SK-N-SH (cell line): ENCODE measurements at regions not wholly inside any gene's neighbourhood (a gene's known extent, or its start where the extent isn't known, plus 50 kb on each side); places are given as distances from the start of the nearest gene placed in this dataset.

Source experiments
- CTCF ChIA-PET: fragments of 300-600, 350-600 bp; formaldehyde crosslinking; extraction: SDS; loops from one replicate; lab custom pipeline; 2021; lab: Yijun Ruan, JAX
- POLR2A ChIA-PET: fragments of 350-600 bp; sonication (Branson Sonifier 250); formaldehyde crosslinking; extraction: SDS; loops from one replicate; lab custom pipeline; 2020; ENCODE audit warnings: antibody characterized with exemption, inconsistent platforms; lab: Yijun Ruan, JAX
- DNase-seq: peaks from one replicate; pipeline ENCODE4 v3.0.0; 2012
- H2AFZ ChIP-seq: fragments of 200-600 bp; sonication (generic); 2 replicates; pipeline ENCODE4 v1.8.1; 2016; ENCODE audit warnings: antibody characterized with exemption, mild to moderate bottlenecking, low read depth
- H3F3A ChIP-seq: fragments of 200-600 bp; sonication (generic); replicated peaks from 2 replicates; pipeline ENCODE3; 2016; ENCODE audit warnings: antibody characterized with exemption, mild to moderate bottlenecking; ENCODE audit not compliant: insufficient read depth
- H3K27ac ChIP-seq, 2 experiments: fragments of 200-500 bp in 1 of 2; fragments of 200-600 bp in 1 of 2; sonication (Bioruptor generic) in 1 of 2; sonication (generic), shearing (Covaris generic) in 1 of 2; 2 replicates each; pipeline versions ENCODE4 v1.5.1 to v1.6.1; 2014 to 2016; ENCODE audit warnings: low read depth in 2 of 2, inconsistent platforms in 1 of 2, low read length in 1 of 2, mild to moderate bottlenecking in 1 of 2, mixed read lengths in 1 of 2
- H3K27me3 ChIP-seq: fragments of 200-600 bp; sonication (generic), shearing (Covaris generic); 2 replicates; pipeline ENCODE4 v1.6.1; 2016; ENCODE audit warnings: mixed run types; ENCODE audit not compliant: insufficient read depth
- H3K36me3 ChIP-seq, 2 experiments: fragments of 200-500 bp in 1 of 2; fragments of 200-600 bp in 1 of 2; sonication (Bioruptor generic) in 1 of 2; sonication (generic) in 1 of 2; replicated peaks in 1 of 2; 2 replicates each; pipeline versions ENCODE3 to v1.5.1; 2014 to 2016; ENCODE audit warnings: low read length in 1 of 2, mild to moderate bottlenecking in 1 of 2; ENCODE audit not compliant: insufficient read depth in 2 of 2, control insufficient read depth in 1 of 2
- H3K4me1 ChIP-seq, 2 experiments: fragments of 200-500 bp in 1 of 2; fragments of 200-600 bp in 1 of 2; sonication (Bioruptor generic) in 1 of 2; sonication (generic), shearing (Covaris generic) in 1 of 2; 2 replicates each; pipeline versions ENCODE4 v1.5.1 to v1.6.1; 2014 to 2016; ENCODE audit warnings: low read depth in 1 of 2, low read length in 1 of 2, mixed run types in 1 of 2; ENCODE audit not compliant: insufficient read depth in 2 of 2, control insufficient read depth in 1 of 2
- H3K4me2 ChIP-seq: fragments of 200-600 bp; sonication (generic), shearing (Covaris generic); 2 replicates; pipeline ENCODE4 v1.6.1; 2017; ENCODE audit warnings: mixed run types
- H3K4me3 ChIP-seq, 2 experiments: fragments of 200-500 bp in 1 of 2; fragments of 200-600 bp in 1 of 2; sonication (Bioruptor generic) in 1 of 2; sonication (generic), shearing (Covaris generic) in 1 of 2; 2 replicates each; pipeline versions ENCODE4 v1.5.1 to v1.8.1; 2014 to 2016; ENCODE audit warnings: low read depth in 2 of 2, inconsistent platforms in 1 of 2, low read length in 1 of 2, mild to moderate bottlenecking in 1 of 2, mixed read lengths in 1 of 2, moderate library complexity in 1 of 2
- H3K79me2 ChIP-seq: fragments of 200-600 bp; sonication (generic); 2 replicates; pipeline ENCODE4 v1.8.1; 2017; ENCODE audit warnings: mild to moderate bottlenecking; ENCODE audit not compliant: insufficient read depth
- H3K9ac ChIP-seq: fragments of 200-600 bp; sonication (generic); 2 replicates; pipeline ENCODE4 v1.6.1; 2017; ENCODE audit warnings: mixed run types
- H3K9me2 ChIP-seq: fragments of 200-600 bp; sonication (generic); 2 replicates; pipeline ENCODE4 v1.6.1; 2017; ENCODE audit warnings: mixed run types
- H3K9me3 ChIP-seq: fragments of 200-600 bp; sonication (generic); 2 replicates; pipeline ENCODE4 v1.6.1; 2017; ENCODE audit warnings: mixed run types, mild to moderate bottlenecking, moderate library complexity
- H4K20me1 ChIP-seq: fragments of 200-600 bp; sonication (generic); 2 replicates; pipeline ENCODE4 v1.6.1; 2017; ENCODE audit warnings: mild to moderate bottlenecking, mixed run types; ENCODE audit not compliant: insufficient read depth
- ELF1 ChIP-seq: IDR thresholded peaks from 2 replicates; pipeline ENCODE4 v1.4.0; 2012
- FOSL2 ChIP-seq: IDR thresholded peaks from 2 replicates; pipeline ENCODE4 v1.4.0; 2012; ENCODE audit warnings: low read depth, mild to moderate bottlenecking, moderate library complexity, borderline replicate concordance
- FOXM1 ChIP-seq: IDR thresholded peaks from 2 replicates; pipeline ENCODE4 v1.4.0; 2012; ENCODE audit warnings: low read depth, mild to moderate bottlenecking
- IRF3 ChIP-seq: fragments of 150-350 bp; IDR thresholded peaks from 2 replicates; pipeline ENCODE4 v1.6.1; 2016; ENCODE audit warnings: mild to moderate bottlenecking, low read depth, low read length
- NRF1 ChIP-seq: IDR thresholded peaks from 2 replicates; pipeline ENCODE4 v1.6.1; 2012; ENCODE audit warnings: low read depth, mild to moderate bottlenecking, low read length
- REST ChIP-seq: IDR thresholded peaks from 2 replicates; pipeline ENCODE4 v1.6.1; 2012; ENCODE audit warnings: mild to moderate bottlenecking, low read depth, low read length, moderate library complexity
- TEAD4 ChIP-seq: IDR thresholded peaks from 2 replicates; pipeline ENCODE4 v1.4.0; 2012; ENCODE audit warnings: mild to moderate bottlenecking, borderline replicate concordance; ENCODE audit not compliant: insufficient read depth
- USF2 ChIP-seq: fragments of 150-350 bp; IDR thresholded peaks from 2 replicates; pipeline ENCODE4 v1.6.1; 2017; ENCODE audit warnings: antibody characterized with exemption, low read length, low read depth, borderline replicate concordance
- YY1 ChIP-seq: IDR thresholded peaks from 2 replicates; pipeline ENCODE4 v1.4.0; 2012; ENCODE audit warnings: low read depth, mild to moderate bottlenecking
- whole genome bisulfite sequencing: methylation state at CpG from one replicate; pipeline ENCODE4 v1.1.6; 2017; ENCODE audit warnings: low lambda C conversion rate; 5-methylcytosine and 5-hydroxymethylcytosine counted together

- TF ChIP-seq ELF1 = no peak
- no peak for TF ChIP-seq FOSL2
Measured at GRCh38 chr15:89034305-89034704, 54.0 kb upstream of the ABHD2 start (continued).

- POLR2A ChIA-PET = no interaction called here
- CTCF ChIA-PET = interaction anchor here (0.9 to 1.5 kb wide), 6 partner anchors 14 to 138 kb away, joined by 3 to 6 read pairs (median 3); no protein-coding TSS in a partner anchor
Measured at GRCh38 chr15:89035150-89035549, 53.1 kb upstream of the ABHD2 start.

GRCh38 chr15:89035658-89036057 lies 52.6 kb upstream of the ABHD2 start:
- 45% methylated on average over 2 of the region's 2 CpGs for WGBS
- no peaks in the 10 kb centered on the region for H3K4me1 ChIP-seq
- no peaks in the 10 kb centered on the region for H3K9me2 ChIP-seq
- no peak overlapping the region for H2AFZ ChIP-seq
- DNase-seq = no peak
- ChIA-PET CTCF (interaction anchor here (1.1 to 1.4 kb wide), 2 partner anchors 17 to 131 kb away, joined by 3 read pairs; no protein-coding TSS in a partner anchor), POLR2A (no interaction called here)
- no peak overlapping the region for H3K4me3 ChIP-seq
- no peaks in the 10 kb centered on the region for H3K9me3 ChIP-seq
- H4K20me1 ChIP-seq = no peaks in the 10 kb centered on the region
- TF ChIP-seq REST = no peak
- TF ChIP-seq ELF1 = no peak
- no peak for TF ChIP-seq FOXM1
- no peak for TF ChIP-seq USF2
- TF ChIP-seq TEAD4 = no peak
- no peak for TF ChIP-seq IRF3
- no peak for TF ChIP-seq FOSL2
- no peak for TF ChIP-seq NRF1
- H3F3A ChIP-seq = no peaks in the 10 kb centered on the region
- no peaks in the 10 kb centered on the region for H3K36me3 ChIP-seq
- H3K27me3 ChIP-seq = no peaks in the 10 kb centered on the region; the same call in 1 of the 2 replicates
- H3K9ac ChIP-seq = no peak overlapping the region
- no peak overlapping the region for H3K27ac ChIP-seq
- H3K4me2 ChIP-seq = no peak overlapping the region
- no peaks in the 10 kb centered on the region for H3K79me2 ChIP-seq

More at GRCh38 chr15:89035150-89035549, 53.1 kb upstream of the ABHD2 start:
- no peaks in the 10 kb centered on the region for H3K36me3 ChIP-seq
- H3K27ac ChIP-seq = no peak overlapping the region
- no peak overlapping the region for H2AFZ ChIP-seq
- no peak for DNase-seq
- no peaks in the 10 kb centered on the region for H3K4me1 ChIP-seq
- H3K79me2 ChIP-seq = no peaks in the 10 kb centered on the region
- no peaks in the 10 kb centered on the region for H4K20me1 ChIP-seq
- no peaks in the 10 kb centered on the region; the same call in 1 of the 2 replicates for H3K27me3 ChIP-seq
- no peaks in the 10 kb centered on the region for H3K9me3 ChIP-seq
- no peak overlapping the region for H3K4me3 ChIP-seq
- H3F3A ChIP-seq = no peaks in the 10 kb centered on the region
- TF ChIP-seq YY1 = no peak
- no peak for TF ChIP-seq REST
- 43% methylated on average over 2 of the region's 2 CpGs for WGBS
- H3K4me2 ChIP-seq = no peak overlapping the region
- no peaks in the 10 kb centered on the region for H3K9me2 ChIP-seq
- no peak overlapping the region for H3K9ac ChIP-seq
